AG04450 (cell line): ENCODE measurements at regions not wholly inside any gene's neighbourhood (a gene's known extent, or its start where the extent isn't known, plus 50 kb on each side); places are given as distances from the start of the nearest gene placed in this dataset.
A peak's percentile ranks its signal among the peaks of the same experiment; 100 is the strongest.
"Not testable (repeated sequence)": the region's sequence is repeated elsewhere in the genome, so short reads cannot be mapped to it uniquely, and the experiment has no call there.

Experiments used
- CTCF ChIA-PET: fragments of 300-600, 350-600 bp; formaldehyde crosslinking; extraction: SDS; loops from one replicate; lab custom pipeline; 2022; ENCODE audit warnings: antibody characterized with exemption, inconsistent platforms; lab: Charles Lee
- POLR2A ChIA-PET: fragments of 350-600 bp; formaldehyde crosslinking; extraction: SDS; loops from one replicate; lab custom pipeline; 2021; ENCODE audit warnings: antibody characterized with exemption, inconsistent platforms; lab: Yijun Ruan, JAX
- DNase-seq: peaks from one replicate; pipeline ENCODE4 v3.0.0-alpha.2; 2011; ENCODE audit warnings: low read depth, low spot score
- H3K27ac ChIP-seq: one replicate; pipeline ENCODE4 v1.5.1; 2012; ENCODE audit warnings: low read depth, low read length, control low read depth
- H3K27me3 ChIP-seq: one replicate; pipeline ENCODE4 v1.6.0; 2012; ENCODE audit warnings: low read length; ENCODE audit not compliant: control insufficient read depth, insufficient read depth
- H3K4me3 ChIP-seq: 2 replicates; pipeline ENCODE4 v1.5.1; 2011; ENCODE audit warnings: mild to moderate bottlenecking, low read depth, low read length, control low read depth
- H3K9me3 ChIP-seq: 2 replicates; pipeline ENCODE4 v1.5.1; 2012; ENCODE audit warnings: low read length; ENCODE audit not compliant: control insufficient read depth, insufficient read depth
- TF ChIP-seq, protein P1 (sequence below): IDR thresholded peaks from 2 replicates; pipeline ENCODE4 v1.5.1; 2011; ENCODE audit warnings: low read depth, low read length, control low read depth, inconsistent platforms

DNA sequence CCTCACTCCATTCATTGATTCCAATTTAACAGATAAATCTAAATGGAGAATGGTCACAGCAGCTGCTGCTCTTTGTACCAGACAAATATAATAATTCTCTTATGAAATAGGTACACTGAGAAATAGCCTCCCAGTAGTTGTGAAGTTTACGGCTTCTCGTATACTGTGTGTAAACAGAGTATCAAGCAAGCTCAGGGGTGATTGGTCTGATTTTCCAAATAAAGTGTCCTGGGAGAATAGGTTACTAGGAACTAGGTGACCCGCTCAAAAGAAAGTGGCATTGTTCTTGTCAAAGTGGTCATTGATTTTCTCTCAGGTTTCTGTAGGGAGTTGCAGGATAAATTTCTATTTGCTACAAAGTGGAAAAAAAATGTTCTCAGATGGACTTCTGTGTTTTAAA is 838.2 kb downstream of the RAPGEF2 start:
- ChIA-PET POLR2A (no interaction called here), CTCF (no interaction called here)
- TF ChIP-seq, protein P1, sequence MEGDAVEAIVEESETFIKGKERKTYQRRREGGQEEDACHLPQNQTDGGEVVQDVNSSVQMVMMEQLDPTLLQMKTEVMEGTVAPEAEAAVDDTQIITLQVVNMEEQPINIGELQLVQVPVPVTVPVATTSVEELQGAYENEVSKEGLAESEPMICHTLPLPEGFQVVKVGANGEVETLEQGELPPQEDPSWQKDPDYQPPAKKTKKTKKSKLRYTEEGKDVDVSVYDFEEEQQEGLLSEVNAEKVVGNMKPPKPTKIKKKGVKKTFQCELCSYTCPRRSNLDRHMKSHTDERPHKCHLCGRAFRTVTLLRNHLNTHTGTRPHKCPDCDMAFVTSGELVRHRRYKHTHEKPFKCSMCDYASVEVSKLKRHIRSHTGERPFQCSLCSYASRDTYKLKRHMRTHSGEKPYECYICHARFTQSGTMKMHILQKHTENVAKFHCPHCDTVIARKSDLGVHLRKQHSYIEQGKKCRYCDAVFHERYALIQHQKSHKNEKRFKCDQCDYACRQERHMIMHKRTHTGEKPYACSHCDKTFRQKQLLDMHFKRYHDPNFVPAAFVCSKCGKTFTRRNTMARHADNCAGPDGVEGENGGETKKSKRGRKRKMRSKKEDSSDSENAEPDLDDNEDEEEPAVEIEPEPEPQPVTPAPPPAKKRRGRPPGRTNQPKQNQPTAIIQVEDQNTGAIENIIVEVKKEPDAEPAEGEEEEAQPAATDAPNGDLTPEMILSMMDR, result no peak
- H3K27ac ChIP-seq, result no peak overlapping the region
- no peaks in the 10 kb centered on the region; the same call in 1 of the 2 replicates for H3K9me3 ChIP-seq
- no peak overlapping the region for H3K4me3 ChIP-seq
- DNase-seq, result no peak
- no peaks in the 10 kb centered on the region for H3K27me3 ChIP-seq

DNA sequence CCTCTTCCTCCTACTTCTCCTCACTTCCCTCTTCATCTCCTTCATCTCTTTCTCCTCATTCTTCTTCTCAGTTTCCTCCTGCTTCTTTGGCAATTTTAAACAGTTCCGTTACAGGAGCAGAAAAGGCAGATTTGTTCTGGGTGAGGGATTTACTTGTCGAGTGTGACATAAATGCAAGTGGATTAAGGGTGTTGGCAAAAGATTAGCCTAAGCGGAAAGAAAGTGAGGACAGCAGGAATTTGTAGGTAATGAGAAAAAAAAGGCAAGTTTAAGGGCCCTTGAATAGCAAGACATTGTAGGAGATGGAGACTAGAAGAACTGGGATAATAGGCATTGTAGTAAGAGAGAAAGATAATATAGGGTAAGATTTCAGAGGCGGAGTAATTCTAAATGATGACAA is 841.6 kb downstream of the RAPGEF2 start:
- H3K27me3 ChIP-seq, result no peaks in the 10 kb centered on the region
- DNase-seq, result no peak
- no peak overlapping the region for H3K27ac ChIP-seq
- no peaks in the 10 kb centered on the region; the same call in 1 of the 2 replicates for H3K9me3 ChIP-seq
- CTCF ChIA-PET, result no interaction called here
- TF ChIP-seq, protein P1, result no peak
- POLR2A ChIA-PET, result no interaction called here
- H3K4me3 ChIP-seq, result no peak overlapping the region

DNA sequence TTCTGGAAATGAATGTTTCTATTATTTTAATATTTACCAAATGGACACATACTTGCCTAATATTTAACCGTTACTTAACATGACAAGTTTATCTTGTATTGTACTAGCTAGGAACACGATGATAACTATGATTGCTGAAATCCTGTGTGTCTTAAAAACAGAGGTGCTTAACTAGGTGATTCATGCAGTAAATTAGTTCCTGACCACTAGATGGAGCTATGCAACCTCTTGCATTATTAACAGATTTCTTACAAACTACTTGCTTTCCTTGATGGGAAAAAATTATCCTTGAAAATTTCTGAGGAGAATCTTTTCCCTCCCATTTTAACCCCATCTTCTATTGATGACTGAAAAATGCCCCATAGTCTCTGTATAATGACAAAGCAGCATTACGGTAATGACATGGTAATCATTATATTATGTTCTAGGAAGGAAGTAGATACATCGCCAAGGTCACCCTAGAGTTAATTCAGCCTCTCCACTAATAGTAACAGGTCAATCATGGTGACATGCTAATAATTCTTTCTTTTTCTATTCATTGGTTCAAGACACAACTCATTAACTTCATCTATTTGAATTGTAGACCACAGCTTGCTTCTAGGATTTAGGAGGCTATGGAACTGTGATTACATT is 844.2 kb downstream of the RAPGEF2 start:
- ChIA-PET POLR2A (no interaction called here), CTCF (no interaction called here)
- H3K9me3 ChIP-seq, result no peaks in the 10 kb centered on the region
- TF ChIP-seq, protein P1, result peak; percentile 54
- no peak overlapping the region for H3K27ac ChIP-seq
- no peak overlapping the region for H3K4me3 ChIP-seq
- no peak for DNase-seq
- H3K27me3 ChIP-seq, result no peaks in the 10 kb centered on the region

GRCh38 chr4:159950707-159951106 is 847.8 kb downstream of the RAPGEF2 start:
- TF ChIP-seq, protein P1, result no peak
- H3K27me3 ChIP-seq, result no peaks in the 10 kb centered on the region
- no peak overlapping the region for H3K27ac ChIP-seq
- no peak overlapping the region for H3K4me3 ChIP-seq
- DNase-seq, result no peak
- CTCF ChIA-PET, result no interaction called here
- POLR2A ChIA-PET, result no interaction called here
- H3K9me3 ChIP-seq, result peaks cover 2% of the 10 kb centered on the region; the same call in 1 of the 2 replicates

- CTCF ChIA-PET, result no interaction called here
- H3K4me3 ChIP-seq, result no peak overlapping the region
- POLR2A ChIA-PET, result no interaction called here
- H3K27me3 ChIP-seq, result no peaks in the 10 kb centered on the region
- H3K27ac ChIP-seq, result no peak overlapping the region
- peaks cover 12% of the 10 kb centered on the region for H3K9me3 ChIP-seq
- no peak for DNase-seq
- TF ChIP-seq, protein P1, result no peak
Measured at GRCh38 chr4:159966746-159967145, 863.9 kb downstream of the RAPGEF2 start.

DNA sequence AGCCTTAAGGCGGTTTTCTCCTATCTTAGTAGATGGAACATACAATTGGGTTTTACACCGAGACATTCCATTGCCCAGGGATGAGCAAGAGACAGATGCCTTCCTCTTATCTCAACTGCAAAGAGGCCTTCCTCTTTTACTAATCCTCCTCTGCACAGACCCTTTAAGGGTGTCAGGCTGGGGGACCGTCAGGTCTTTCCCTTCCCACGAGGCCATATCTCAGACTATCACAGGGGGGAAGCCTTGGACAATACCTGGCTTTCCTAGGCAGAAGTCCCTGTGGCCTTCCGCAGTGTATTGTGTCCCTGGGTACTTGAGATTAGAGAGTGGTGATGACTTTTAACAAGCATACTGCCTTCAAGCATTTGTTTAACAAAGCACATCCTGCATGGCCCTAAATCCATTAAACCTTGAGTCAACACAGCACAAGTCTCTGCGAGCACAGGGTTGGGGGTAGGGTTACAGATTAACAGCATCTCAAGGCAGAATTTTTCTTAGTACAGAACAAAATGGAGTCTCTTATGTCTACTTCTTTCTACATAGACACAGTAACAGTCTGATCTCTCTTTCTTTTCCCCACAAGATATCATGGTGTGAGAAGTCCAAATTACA is 874.1 kb downstream of the RAPGEF2 start:
- peaks cover 14% of the 10 kb centered on the region; the same call in 1 of the 2 replicates for H3K9me3 ChIP-seq
- POLR2A ChIA-PET, CTCF ChIA-PET, H3K4me3 ChIP-seq, H3K27ac ChIP-seq, DNase-seq, H3K27me3 ChIP-seq: not testable (repeated sequence)
